Ishikawa (cell line): ENCODE measurements at regions not wholly inside any gene's neighbourhood (a gene's known extent, or its start where the extent isn't known, plus 50 kb on each side); places are given as distances from the start of the nearest gene placed in this dataset.

Experiments
- CEBPB ChIP-seq: IDR thresholded peaks from 2 replicates; pipeline ENCODE4 v1.6.1; 2012
- CREB1 ChIP-seq: IDR thresholded peaks from 2 replicates; pipeline ENCODE4 v1.6.1; 2012; ENCODE audit warnings: low read depth
- EGR1 ChIP-seq: IDR thresholded peaks from 2 replicates; pipeline ENCODE4 v1.6.1; 2012
- EP300 ChIP-seq: IDR thresholded peaks from 2 replicates; pipeline ENCODE4 v1.6.1; 2012; ENCODE audit warnings: borderline replicate concordance
- FOXM1 ChIP-seq: IDR thresholded peaks from 2 replicates; pipeline ENCODE4 v1.6.1; 2012; ENCODE audit warnings: low read depth, borderline replicate concordance
- NFIC ChIP-seq: IDR thresholded peaks from 2 replicates; pipeline ENCODE4 v1.6.1; 2012
- RAD21 ChIP-seq: IDR thresholded peaks from 2 replicates; pipeline ENCODE4 v1.6.1; 2012; ENCODE audit warnings: low read depth
- TAF1 ChIP-seq: IDR thresholded peaks from 2 replicates; pipeline ENCODE4 v1.6.1; 2012; ENCODE audit warnings: low read depth, mild to moderate bottlenecking
- TCF12 ChIP-seq: IDR thresholded peaks from 2 replicates; pipeline ENCODE4 v1.6.1; 2012; ENCODE audit warnings: low read depth
- TEAD4 ChIP-seq: IDR thresholded peaks from 2 replicates; pipeline ENCODE4 v1.6.1; 2012
- YY1 ChIP-seq: IDR thresholded peaks from 2 replicates; pipeline ENCODE4 v1.6.1; 2012; ENCODE audit warnings: low read depth
- ZBTB7A ChIP-seq: IDR thresholded peaks from 2 replicates; pipeline ENCODE4 v1.6.1; 2012; ENCODE audit warnings: low read depth
- TF ChIP-seq, protein P1 (sequence below): IDR thresholded peaks from 2 replicates; pipeline ENCODE4 v1.6.1; 2012
- TF ChIP-seq, protein P2 (sequence below): IDR thresholded peaks from 2 replicates; pipeline ENCODE4 v1.6.1; 2012; ENCODE audit warnings: low read depth, mild to moderate bottlenecking
- TF ChIP-seq, protein P3 (sequence below): IDR thresholded peaks from 2 replicates; pipeline ENCODE4 v1.6.1; 2012

DNA sequence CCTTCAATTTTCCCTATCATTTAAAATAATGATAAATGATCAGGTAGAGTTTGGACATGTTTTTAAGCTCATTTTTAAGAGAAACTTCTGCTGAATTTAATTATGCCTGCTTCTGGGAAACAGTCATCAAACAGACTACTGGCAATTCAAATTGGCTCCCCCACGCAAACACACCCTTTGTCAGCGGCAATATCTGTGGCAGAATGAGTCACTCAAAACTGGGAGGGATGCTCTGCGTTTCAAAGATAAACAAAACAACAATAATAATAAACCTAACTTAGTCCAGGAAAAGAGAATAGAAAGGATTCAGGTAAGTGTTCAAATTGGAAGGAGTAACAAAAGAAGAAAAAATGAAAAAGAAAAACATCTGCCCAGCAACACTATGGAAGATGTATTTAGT lies 108.1 kb upstream of the ERCC4 start:
- no peak for TF ChIP-seq TAF1
- no peak for TF ChIP-seq CEBPB
- no peak for TF ChIP-seq EGR1
- TF ChIP-seq YY1: no peak
- TF ChIP-seq TCF12: no peak
- no peak for TF ChIP-seq NFIC
- no peak for TF ChIP-seq ZBTB7A
- no peak for TF ChIP-seq CREB1
- TF ChIP-seq TEAD4: no peak
- TF ChIP-seq, protein P1, sequence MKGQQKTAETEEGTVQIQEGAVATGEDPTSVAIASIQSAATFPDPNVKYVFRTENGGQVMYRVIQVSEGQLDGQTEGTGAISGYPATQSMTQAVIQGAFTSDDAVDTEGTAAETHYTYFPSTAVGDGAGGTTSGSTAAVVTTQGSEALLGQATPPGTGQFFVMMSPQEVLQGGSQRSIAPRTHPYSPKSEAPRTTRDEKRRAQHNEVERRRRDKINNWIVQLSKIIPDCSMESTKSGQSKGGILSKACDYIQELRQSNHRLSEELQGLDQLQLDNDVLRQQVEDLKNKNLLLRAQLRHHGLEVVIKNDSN: no peak
- no peak for TF ChIP-seq RAD21
- TF ChIP-seq, protein P2, sequence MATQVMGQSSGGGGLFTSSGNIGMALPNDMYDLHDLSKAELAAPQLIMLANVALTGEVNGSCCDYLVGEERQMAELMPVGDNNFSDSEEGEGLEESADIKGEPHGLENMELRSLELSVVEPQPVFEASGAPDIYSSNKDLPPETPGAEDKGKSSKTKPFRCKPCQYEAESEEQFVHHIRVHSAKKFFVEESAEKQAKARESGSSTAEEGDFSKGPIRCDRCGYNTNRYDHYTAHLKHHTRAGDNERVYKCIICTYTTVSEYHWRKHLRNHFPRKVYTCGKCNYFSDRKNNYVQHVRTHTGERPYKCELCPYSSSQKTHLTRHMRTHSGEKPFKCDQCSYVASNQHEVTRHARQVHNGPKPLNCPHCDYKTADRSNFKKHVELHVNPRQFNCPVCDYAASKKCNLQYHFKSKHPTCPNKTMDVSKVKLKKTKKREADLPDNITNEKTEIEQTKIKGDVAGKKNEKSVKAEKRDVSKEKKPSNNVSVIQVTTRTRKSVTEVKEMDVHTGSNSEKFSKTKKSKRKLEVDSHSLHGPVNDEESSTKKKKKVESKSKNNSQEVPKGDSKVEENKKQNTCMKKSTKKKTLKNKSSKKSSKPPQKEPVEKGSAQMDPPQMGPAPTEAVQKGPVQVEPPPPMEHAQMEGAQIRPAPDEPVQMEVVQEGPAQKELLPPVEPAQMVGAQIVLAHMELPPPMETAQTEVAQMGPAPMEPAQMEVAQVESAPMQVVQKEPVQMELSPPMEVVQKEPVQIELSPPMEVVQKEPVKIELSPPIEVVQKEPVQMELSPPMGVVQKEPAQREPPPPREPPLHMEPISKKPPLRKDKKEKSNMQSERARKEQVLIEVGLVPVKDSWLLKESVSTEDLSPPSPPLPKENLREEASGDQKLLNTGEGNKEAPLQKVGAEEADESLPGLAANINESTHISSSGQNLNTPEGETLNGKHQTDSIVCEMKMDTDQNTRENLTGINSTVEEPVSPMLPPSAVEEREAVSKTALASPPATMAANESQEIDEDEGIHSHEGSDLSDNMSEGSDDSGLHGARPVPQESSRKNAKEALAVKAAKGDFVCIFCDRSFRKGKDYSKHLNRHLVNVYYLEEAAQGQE: no peak
- TF ChIP-seq FOXM1: no peak
- TF ChIP-seq, protein P3, sequence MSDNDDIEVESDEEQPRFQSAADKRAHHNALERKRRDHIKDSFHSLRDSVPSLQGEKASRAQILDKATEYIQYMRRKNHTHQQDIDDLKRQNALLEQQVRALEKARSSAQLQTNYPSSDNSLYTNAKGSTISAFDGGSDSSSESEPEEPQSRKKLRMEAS: no peak
- no peak for TF ChIP-seq EP300

DNA sequence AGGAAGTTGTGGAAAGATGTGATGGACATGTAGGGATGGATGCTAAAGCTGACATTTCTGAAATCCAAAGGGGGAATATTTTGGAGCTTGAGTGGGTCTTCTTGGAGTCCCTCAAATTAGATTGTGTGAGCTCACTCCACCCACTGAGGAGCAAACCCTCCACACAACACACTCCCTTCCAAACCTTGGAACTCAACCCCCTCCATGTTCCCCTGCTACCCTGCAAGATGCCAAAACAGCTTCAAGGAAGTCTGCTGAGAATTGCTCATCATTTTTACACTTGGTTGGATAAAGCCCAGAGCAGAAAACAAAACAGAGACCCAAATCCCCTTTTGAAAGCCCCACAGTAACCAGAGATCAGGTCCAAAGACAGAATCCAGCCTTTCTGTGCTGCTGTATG lies 103.3 kb upstream of the ERCC4 start:
- TF ChIP-seq ZBTB7A: no peak
- TF ChIP-seq, protein P2: no peak
- no peak for TF ChIP-seq TEAD4
- TF ChIP-seq, protein P1: no peak
- TF ChIP-seq, protein P3: no peak
- no peak for TF ChIP-seq TCF12
- TF ChIP-seq CREB1: no peak
- TF ChIP-seq TAF1: no peak
- TF ChIP-seq YY1: no peak
- TF ChIP-seq FOXM1: no peak
- no peak for TF ChIP-seq NFIC
- TF ChIP-seq EGR1: no peak

DNA sequence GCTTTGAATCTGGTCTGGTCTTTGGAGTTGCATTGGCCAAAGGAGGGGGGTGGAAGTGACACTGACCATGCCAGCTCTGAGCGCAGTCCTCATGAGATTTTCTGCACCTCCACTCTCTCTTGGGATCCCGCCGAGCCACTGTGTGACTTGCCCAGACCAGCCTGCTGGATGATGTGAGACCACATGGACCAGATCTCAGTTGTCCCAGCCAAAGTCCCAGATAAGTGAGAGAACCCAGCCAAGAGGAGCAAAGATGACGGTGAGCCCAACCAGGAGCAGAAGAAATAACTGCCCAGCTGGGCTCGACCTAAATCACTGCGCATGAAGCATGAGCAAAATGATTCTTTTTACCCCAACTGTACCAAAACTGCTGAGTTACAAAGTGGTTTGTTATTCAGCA lies 96.5 kb upstream of the ERCC4 start:
- TF ChIP-seq, protein P1: no peak
- TF ChIP-seq ZBTB7A (no peak), RAD21 (no peak), EGR1 (no peak), TAF1 (no peak), CEBPB (no peak), NFIC (no peak), YY1 (no peak), FOXM1 (no peak), TEAD4 (no peak), CREB1 (no peak)
- TF ChIP-seq, protein P2: no peak

DNA sequence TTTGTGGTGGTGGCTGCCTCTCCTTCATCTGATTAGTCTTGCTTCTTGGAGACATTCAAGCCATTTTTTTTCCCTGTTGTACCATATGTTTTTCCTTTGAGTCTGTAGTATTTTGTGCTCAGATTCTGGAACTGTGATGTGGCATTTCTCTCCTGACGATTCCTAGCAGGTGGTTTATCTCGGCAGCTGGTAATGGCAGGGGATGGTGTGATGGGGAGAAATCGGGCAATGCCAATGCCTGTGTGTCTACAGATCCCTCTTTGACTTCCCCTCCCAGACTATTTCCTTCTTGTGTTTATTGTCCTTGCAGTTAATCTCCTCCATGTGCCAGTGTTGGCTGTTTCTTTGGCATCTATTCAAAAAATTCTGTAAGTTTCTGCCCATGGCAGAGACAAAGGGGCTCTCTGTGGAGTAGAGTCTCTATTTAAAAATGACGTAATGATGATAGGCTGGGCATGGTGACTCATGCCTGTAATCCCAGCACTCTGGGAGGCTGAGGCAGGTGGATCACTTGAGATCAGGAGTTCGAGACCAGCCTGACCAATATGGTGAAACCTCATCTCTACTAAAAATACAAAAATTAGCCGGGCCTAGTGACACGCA lies 90.2 kb upstream of the ERCC4 start:
- TF ChIP-seq TCF12: no peak
- TF ChIP-seq, protein P3: no peak
- TF ChIP-seq, protein P2: no peak
- TF ChIP-seq EP300: no peak
- no peak for TF ChIP-seq CEBPB
- no peak for TF ChIP-seq NFIC
- no peak for TF ChIP-seq CREB1
- TF ChIP-seq YY1: no peak
- TF ChIP-seq FOXM1: no peak
- no peak for TF ChIP-seq TAF1
- no peak for TF ChIP-seq RAD21
- TF ChIP-seq ZBTB7A: no peak
- no peak for TF ChIP-seq TEAD4
- no peak for TF ChIP-seq EGR1
- TF ChIP-seq, protein P1: no peak
